NB4 (cell line): ENCODE measurements at regions not wholly inside any gene's neighbourhood (a gene's known extent, or its start where the extent isn't known, plus 50 kb on each side); places are given as distances from the start of the nearest gene placed in this dataset.

Source experiments
- MYC ChIP-seq: IDR thresholded peaks from 2 replicates; pipeline ENCODE4 v1.6.1; 2011; ENCODE audit warnings: low read depth, low read length
- POLR2A ChIP-seq: IDR thresholded peaks from 2 replicates; pipeline ENCODE4 v1.6.1; 2011; ENCODE audit warnings: mild to moderate bottlenecking; ENCODE audit not compliant: insufficient read length; ENCODE audit errors: extremely low read depth
- TF ChIP-seq, protein P1 (sequence below): IDR thresholded peaks from one replicate; pipeline ENCODE4 v1.5.1; 2012; ENCODE audit warnings: low read depth, low read length
- TF ChIP-seq, protein P2 (sequence below): IDR thresholded peaks from 2 replicates; pipeline ENCODE4 v1.6.1; 2011; ENCODE audit warnings: low read depth, low read length

DNA sequence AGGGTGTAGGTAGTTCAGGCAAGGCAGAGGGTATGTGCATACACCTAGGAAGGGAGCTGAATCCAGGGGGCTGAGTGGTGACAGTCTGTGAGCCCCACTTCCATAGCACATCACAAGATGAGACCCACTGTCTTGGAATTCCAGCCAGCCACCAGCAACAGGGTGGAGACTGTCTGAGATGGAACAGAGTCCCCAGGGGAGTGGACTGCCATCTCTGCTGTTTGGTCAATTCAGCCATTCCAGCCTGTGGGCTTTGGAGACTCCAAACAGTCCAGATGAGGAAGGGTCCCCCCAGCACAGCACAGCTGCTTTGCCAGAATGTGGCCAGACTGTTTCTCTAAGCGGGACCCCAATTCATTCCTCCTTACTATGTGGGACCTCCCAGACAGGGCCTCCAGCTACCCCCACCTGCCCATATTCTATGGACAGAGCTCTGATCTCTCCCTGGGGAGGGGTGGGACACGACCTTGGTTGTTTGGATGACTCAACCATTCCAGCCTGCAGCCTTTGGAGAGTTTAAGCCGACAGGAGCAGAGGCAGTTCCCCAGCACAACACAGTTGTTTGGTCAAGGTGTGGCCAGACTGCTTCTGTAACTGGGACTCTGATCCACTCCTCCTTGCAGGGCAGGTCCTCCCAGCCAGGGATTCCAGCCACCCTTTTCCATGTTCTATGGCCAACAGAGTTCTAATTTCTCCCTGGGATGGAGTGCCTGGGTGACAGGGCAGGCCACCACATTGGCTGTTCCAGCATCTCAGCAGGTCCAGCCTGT is 178.0 kb downstream of the RND3 start:
- TF ChIP-seq, protein P1, sequence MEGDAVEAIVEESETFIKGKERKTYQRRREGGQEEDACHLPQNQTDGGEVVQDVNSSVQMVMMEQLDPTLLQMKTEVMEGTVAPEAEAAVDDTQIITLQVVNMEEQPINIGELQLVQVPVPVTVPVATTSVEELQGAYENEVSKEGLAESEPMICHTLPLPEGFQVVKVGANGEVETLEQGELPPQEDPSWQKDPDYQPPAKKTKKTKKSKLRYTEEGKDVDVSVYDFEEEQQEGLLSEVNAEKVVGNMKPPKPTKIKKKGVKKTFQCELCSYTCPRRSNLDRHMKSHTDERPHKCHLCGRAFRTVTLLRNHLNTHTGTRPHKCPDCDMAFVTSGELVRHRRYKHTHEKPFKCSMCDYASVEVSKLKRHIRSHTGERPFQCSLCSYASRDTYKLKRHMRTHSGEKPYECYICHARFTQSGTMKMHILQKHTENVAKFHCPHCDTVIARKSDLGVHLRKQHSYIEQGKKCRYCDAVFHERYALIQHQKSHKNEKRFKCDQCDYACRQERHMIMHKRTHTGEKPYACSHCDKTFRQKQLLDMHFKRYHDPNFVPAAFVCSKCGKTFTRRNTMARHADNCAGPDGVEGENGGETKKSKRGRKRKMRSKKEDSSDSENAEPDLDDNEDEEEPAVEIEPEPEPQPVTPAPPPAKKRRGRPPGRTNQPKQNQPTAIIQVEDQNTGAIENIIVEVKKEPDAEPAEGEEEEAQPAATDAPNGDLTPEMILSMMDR: no peak
- no peak for TF ChIP-seq POLR2A
- TF ChIP-seq MYC: no peak
- TF ChIP-seq, protein P2, sequence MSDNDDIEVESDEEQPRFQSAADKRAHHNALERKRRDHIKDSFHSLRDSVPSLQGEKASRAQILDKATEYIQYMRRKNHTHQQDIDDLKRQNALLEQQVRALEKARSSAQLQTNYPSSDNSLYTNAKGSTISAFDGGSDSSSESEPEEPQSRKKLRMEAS: no peak
